ENCODE measurements at regions not wholly inside any gene's neighbourhood (a gene's known extent, or its start where the extent isn't known, plus 50 kb on each side); places are given as distances from the start of the nearest gene placed in this dataset.

DNA sequence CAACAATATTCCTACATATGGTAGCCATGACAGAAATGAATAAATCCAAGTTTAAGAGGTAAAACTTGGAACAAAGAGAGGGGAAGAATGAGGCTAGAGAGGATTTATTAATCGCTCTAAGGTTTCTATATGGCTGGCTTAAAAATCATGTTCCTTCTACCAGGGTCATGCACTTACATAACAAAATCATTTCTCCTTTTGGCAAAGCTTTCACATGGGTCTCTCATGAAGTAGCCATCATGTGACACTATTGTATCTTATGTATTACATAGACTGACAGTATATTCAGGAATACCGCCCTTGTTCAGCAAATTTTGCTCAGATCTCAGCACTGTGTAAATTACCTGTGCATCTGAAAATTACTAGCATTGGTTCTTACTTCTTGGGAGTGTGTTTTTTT, 1554.5 kb upstream of the SLC39A10 start:
- Mint-ChIP-seq H3K9me3 (ENCODE audit: unreplicated experiment) (no peaks in the 10 kb centered on the region), H3K27me3 (ENCODE audit: insufficient read depth, unreplicated experiment) (no peaks in the 10 kb centered on the region), H3K27ac (ENCODE audit: low read depth, unreplicated experiment) (no peak overlapping the region), H3K36me3 (ENCODE audit: insufficient read depth, unreplicated experiment) (no peaks in the 10 kb centered on the region), H3K4me1 (ENCODE audit: insufficient read depth, unreplicated experiment) (peaks cover 5% of the 10 kb centered on the region), H3K4me3 (ENCODE audit: unreplicated experiment) (no peak overlapping the region)
- ChIA-PET CTCF (no interaction called here), POLR2A (no interaction called here)
- TF ChIP-seq, protein P1, sequence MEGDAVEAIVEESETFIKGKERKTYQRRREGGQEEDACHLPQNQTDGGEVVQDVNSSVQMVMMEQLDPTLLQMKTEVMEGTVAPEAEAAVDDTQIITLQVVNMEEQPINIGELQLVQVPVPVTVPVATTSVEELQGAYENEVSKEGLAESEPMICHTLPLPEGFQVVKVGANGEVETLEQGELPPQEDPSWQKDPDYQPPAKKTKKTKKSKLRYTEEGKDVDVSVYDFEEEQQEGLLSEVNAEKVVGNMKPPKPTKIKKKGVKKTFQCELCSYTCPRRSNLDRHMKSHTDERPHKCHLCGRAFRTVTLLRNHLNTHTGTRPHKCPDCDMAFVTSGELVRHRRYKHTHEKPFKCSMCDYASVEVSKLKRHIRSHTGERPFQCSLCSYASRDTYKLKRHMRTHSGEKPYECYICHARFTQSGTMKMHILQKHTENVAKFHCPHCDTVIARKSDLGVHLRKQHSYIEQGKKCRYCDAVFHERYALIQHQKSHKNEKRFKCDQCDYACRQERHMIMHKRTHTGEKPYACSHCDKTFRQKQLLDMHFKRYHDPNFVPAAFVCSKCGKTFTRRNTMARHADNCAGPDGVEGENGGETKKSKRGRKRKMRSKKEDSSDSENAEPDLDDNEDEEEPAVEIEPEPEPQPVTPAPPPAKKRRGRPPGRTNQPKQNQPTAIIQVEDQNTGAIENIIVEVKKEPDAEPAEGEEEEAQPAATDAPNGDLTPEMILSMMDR (IDR thresholded peaks at IDR 0.05; ENCODE audit: unreplicated experiment): no peak
- intact Hi-C loops (cut with micrococcal nuclease): no loop called here
- DNase-seq (ENCODE audit: unreplicated experiment): no peak
- BruUV-seq (replicated peaks): no TSS peak

DNA sequence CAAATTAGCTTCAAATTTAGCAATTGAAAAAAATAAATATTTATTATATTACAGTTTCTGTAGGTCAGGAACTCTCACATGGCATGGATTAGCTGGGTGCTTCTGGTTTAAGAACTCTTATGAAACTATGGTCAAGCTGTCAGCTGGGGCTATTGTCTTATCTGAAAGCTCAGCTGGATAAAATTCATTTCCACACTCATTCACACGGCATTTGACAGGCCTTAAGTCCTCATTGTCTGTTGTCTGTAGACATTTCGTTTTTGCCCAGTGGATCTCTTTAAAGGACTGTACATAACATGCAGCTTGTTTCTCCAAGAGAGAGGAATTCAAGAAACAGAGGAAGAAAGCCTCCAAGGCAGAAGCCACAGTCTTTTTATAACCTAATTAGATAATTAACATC, 1556.8 kb upstream of the SLC39A10 start:
- TF ChIP-seq, protein P1 (IDR thresholded peaks at IDR 0.05; ENCODE audit: unreplicated experiment): no peak
- CTCF ChIA-PET: no interaction called here
- H3K27me3 Mint-ChIP-seq (ENCODE audit: insufficient read depth, unreplicated experiment): no peaks in the 10 kb centered on the region
- H3K4me1 Mint-ChIP-seq (ENCODE audit: insufficient read depth, unreplicated experiment): peaks cover 5% of the 10 kb centered on the region
- intact Hi-C loops (cut with micrococcal nuclease): no loop called here
- no peak overlapping the region for H3K4me3 Mint-ChIP-seq (ENCODE audit: unreplicated experiment)
- no peaks in the 10 kb centered on the region for H3K36me3 Mint-ChIP-seq (ENCODE audit: insufficient read depth, unreplicated experiment)
- no peaks in the 10 kb centered on the region for H3K9me3 Mint-ChIP-seq (ENCODE audit: unreplicated experiment)
- DNase-seq (ENCODE audit: unreplicated experiment): no peak
- no TSS peak for BruUV-seq (replicated peaks)
- POLR2A ChIA-PET: no interaction called here
- H3K27ac Mint-ChIP-seq (ENCODE audit: low read depth, unreplicated experiment): no peak overlapping the region

DNA sequence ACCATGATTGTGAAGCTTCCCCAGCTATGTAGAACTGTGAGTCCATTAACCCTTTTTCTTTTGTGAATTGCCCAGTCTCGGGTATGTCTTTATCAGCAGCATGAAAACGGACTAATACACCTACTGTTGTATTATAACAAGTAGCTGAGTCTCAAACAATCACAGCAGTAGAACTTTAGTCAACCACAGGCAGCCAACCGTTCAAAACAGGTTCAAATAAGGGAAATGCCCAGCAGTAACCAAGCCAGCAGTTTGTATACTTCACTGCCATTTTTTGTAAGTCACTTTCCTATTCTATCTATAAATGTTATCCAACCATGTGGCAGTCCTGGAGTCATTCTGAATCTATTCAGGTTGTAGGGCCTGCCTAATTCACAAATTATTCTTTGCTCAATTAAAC, 1560.6 kb upstream of the SLC39A10 start:
- intact Hi-C loops (cut with micrococcal nuclease): no loop called here
- POLR2A ChIA-PET: no interaction called here
- Mint-ChIP-seq H3K27me3 (ENCODE audit: insufficient read depth, unreplicated experiment) (no peaks in the 10 kb centered on the region), H3K4me1 (ENCODE audit: insufficient read depth, unreplicated experiment) (no peaks in the 10 kb centered on the region), H3K9me3 (ENCODE audit: unreplicated experiment) (no peaks in the 10 kb centered on the region), H3K27ac (ENCODE audit: low read depth, unreplicated experiment) (no peak overlapping the region), H3K4me3 (ENCODE audit: unreplicated experiment) (no peak overlapping the region), H3K36me3 (ENCODE audit: insufficient read depth, unreplicated experiment) (no peaks in the 10 kb centered on the region)
- BruUV-seq (replicated peaks): no TSS peak
- TF ChIP-seq, protein P1 (IDR thresholded peaks at IDR 0.05; ENCODE audit: unreplicated experiment): no peak
- CTCF ChIA-PET: no interaction called here
- no peak for DNase-seq (ENCODE audit: unreplicated experiment)

DNA sequence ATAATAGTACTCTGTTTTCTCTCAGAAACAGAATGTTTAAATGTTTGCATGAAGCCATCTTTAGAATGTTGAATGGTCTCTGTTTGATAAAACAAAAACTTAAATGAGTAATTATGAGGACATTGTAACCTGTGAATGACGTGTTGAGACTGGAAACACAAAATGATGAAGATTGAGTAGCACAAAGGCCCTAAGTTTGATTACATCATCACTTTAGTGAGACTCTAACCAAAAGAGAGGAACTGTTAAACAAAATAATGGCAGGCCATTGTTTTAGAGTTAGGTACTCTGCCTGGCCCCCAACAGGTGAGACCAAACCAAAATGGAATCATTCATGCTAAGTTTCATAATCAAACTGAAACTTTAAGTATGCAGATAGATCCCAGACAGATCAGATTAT, 1561.7 kb upstream of the SLC39A10 start:
- POLR2A ChIA-PET: no interaction called here

More for the DNA sequence above, 1561.7 kb upstream of the SLC39A10 start:
- H3K27ac Mint-ChIP-seq (ENCODE audit: low read depth, unreplicated experiment): no peak overlapping the region
- CTCF ChIA-PET: no interaction called here
- no peaks in the 10 kb centered on the region for H3K36me3 Mint-ChIP-seq (ENCODE audit: insufficient read depth, unreplicated experiment)
- BruUV-seq (replicated peaks): no TSS peak
- H3K4me1 Mint-ChIP-seq (ENCODE audit: insufficient read depth, unreplicated experiment): no peaks in the 10 kb centered on the region
- no peaks in the 10 kb centered on the region for H3K9me3 Mint-ChIP-seq (ENCODE audit: unreplicated experiment)
- intact Hi-C loops (cut with micrococcal nuclease): no loop called here
- TF ChIP-seq, protein P1 (IDR thresholded peaks at IDR 0.05; ENCODE audit: unreplicated experiment): no peak
- H3K4me3 Mint-ChIP-seq (ENCODE audit: unreplicated experiment): no peak overlapping the region
- no peaks in the 10 kb centered on the region for H3K27me3 Mint-ChIP-seq (ENCODE audit: insufficient read depth, unreplicated experiment)
- DNase-seq (ENCODE audit: unreplicated experiment): no peak
